Caco-2 (cell line): ENCODE measurements at regions not wholly inside any gene's neighbourhood (a gene's known extent, or its start where the extent isn't known, plus 50 kb on each side); places are given as distances from the start of the nearest gene placed in this dataset.

Experiments used
- BruUV-seq: library from RNA; stranded (reverse); fragments of 400-500 nt; replicated peaks from 2 replicates; lab custom pipeline; 2021; lab: Mats Ljungman, UMichigan
- CTCF ChIA-PET: fragments of 300-600 bp; sonication (Branson Sonifier 250); formaldehyde crosslinking; loops from one replicate; lab custom pipeline; 2022; ENCODE audit warnings: antibody characterized with exemption; lab: Charles Lee
- POLR2A ChIA-PET: fragments of 300-600 bp; sonication (Branson Sonifier 250); formaldehyde crosslinking; loops from one replicate; lab custom pipeline; 2022; ENCODE audit warnings: antibody characterized with exemption; lab: Charles Lee
- DNase-seq, 2 experiments: peaks; one replicate each; pipeline versions ENCODE4 v3.0.0 to v3.0.0-alpha.2; 2020 to 2022
- H3K27me3 ChIP-seq: replicated peaks from 2 replicates; pipeline ENCODE4 v1.6.0; 2011; ENCODE audit warnings: low read length; ENCODE audit not compliant: control insufficient read depth, insufficient read depth
- H3K36me3 ChIP-seq: 2 replicates; pipeline ENCODE4 v1.5.1; 2011; ENCODE audit warnings: low read length; ENCODE audit not compliant: control insufficient read depth, insufficient read depth
- H3K4me1 ChIP-seq: fragments of 250-450 bp; sonication (Bioruptor Pico); 2 replicates; pipeline ENCODE4 v1.5.1; 2020; ENCODE audit warnings: mild to moderate bottlenecking
- H3K4me3 ChIP-seq: 2 replicates; pipeline ENCODE4 v1.5.1; 2011; ENCODE audit warnings: low read depth, mild to moderate bottlenecking, control low read depth, low read length
- H3K9me3 ChIP-seq: fragments of 250-450 bp; sonication (Bioruptor Pico); 2 replicates; pipeline ENCODE4 v1.5.1; 2020; ENCODE audit warnings: mild to moderate bottlenecking, moderate library complexity
- H3K27ac Mint-ChIP-seq: one replicate; pipeline ENCODE4 v1.8.0; 2022; ENCODE audit warnings: mixed read lengths; ENCODE audit not compliant: unreplicated experiment
- H3K27me3 Mint-ChIP-seq: one replicate; pipeline ENCODE4 v1.8.0; 2022; ENCODE audit warnings: mixed read lengths; ENCODE audit not compliant: insufficient read depth, unreplicated experiment
- H3K36me3 Mint-ChIP-seq: one replicate; pipeline ENCODE4 v1.8.0; 2022; ENCODE audit warnings: mild to moderate bottlenecking, mixed read lengths; ENCODE audit not compliant: insufficient read depth, unreplicated experiment
- H3K4me1 Mint-ChIP-seq: one replicate; pipeline ENCODE4 v1.8.0; 2022; ENCODE audit warnings: low read depth, mixed read lengths; ENCODE audit not compliant: unreplicated experiment
- H3K4me3 Mint-ChIP-seq: one replicate; pipeline ENCODE4 v1.8.0; 2022; ENCODE audit warnings: mild to moderate bottlenecking, moderate library complexity, mixed read lengths; ENCODE audit not compliant: unreplicated experiment
- H3K9me3 Mint-ChIP-seq: one replicate; pipeline ENCODE4 v1.8.0; 2022; ENCODE audit warnings: mixed read lengths; ENCODE audit not compliant: unreplicated experiment
- CTCF ChIP-seq, 2 experiments: fragments of 200-600 bp in 1 of 2; IDR thresholded peaks; 1 replicate in 1 of 2; 2 replicates in 1 of 2; pipeline versions ENCODE4 v1.5.1 to v1.8.0; 2011 to 2022; ENCODE audit warnings: antibody characterized with exemption in 1 of 2, control low read depth in 1 of 2, inconsistent platforms in 1 of 2, low read depth in 1 of 2, low read length in 1 of 2, mild to moderate bottlenecking in 1 of 2, moderate library complexity in 1 of 2; ENCODE audit not compliant: insufficient read depth in 1 of 2, severe bottlenecking in 1 of 2, unreplicated experiment in 1 of 2
- intact Hi-C: fragments of 100-400 bp; cut with micrococcal nuclease; formaldehyde crosslinking; loops from one replicate; pipeline ENCODE4 v1.10.0; 2022; ENCODE audit not compliant: unreplicated experiment

- no peak for DNase-seq
- no TSS peak for BruUV-seq
- H3K9me3 Mint-ChIP-seq = no peaks in the 10 kb centered on the region
- no peaks in the 10 kb centered on the region for H3K9me3 ChIP-seq
- no peak overlapping the region for H3K4me3 ChIP-seq
- no peaks in the 10 kb centered on the region; the same call in 1 of the 2 replicates for H3K4me1 ChIP-seq
- no peak overlapping the region for H3K4me3 Mint-ChIP-seq
- ChIA-PET POLR2A (no interaction called here), CTCF (no interaction called here)
- no peak for TF ChIP-seq CTCF (IDR thresholded peaks at IDR 0.05; ENCODE audit: insufficient read depth in 1 of 2, low read depth in 1 of 2, low read length in 1 of 2, severe bottlenecking in 1 of 2, unreplicated experiment in 1 of 2)
- intact Hi-C loops = loop anchor here (10.0 kb wide), 1 partner anchor 250 kb away; no protein-coding TSS in a partner anchor
- H3K36me3 ChIP-seq = no peaks in the 10 kb centered on the region
- H3K27ac Mint-ChIP-seq = no peak overlapping the region
- no peaks in the 10 kb centered on the region for H3K36me3 Mint-ChIP-seq
- H3K27me3 ChIP-seq = no peaks in the 10 kb centered on the region
- peaks cover 13% of the 10 kb centered on the region for H3K4me1 Mint-ChIP-seq
- H3K27me3 Mint-ChIP-seq = no peaks in the 10 kb centered on the region
Observed at GRCh38 chrX:94414746-94415145, 740.7 kb downstream of the FAM133A start.

- no peaks in the 10 kb centered on the region for H3K9me3 Mint-ChIP-seq
- no peak for TF ChIP-seq CTCF (IDR thresholded peaks at IDR 0.05; ENCODE audit: insufficient read depth in 1 of 2, low read depth in 1 of 2, low read length in 1 of 2, severe bottlenecking in 1 of 2, unreplicated experiment in 1 of 2)
- Histone ChIP-seq H3K4me3 (no peak overlapping the region), H3K4me1 (no peaks in the 10 kb centered on the region), H3K27me3 (no peaks in the 10 kb centered on the region), H3K36me3 (no peaks in the 10 kb centered on the region), H3K9me3 (no peaks in the 10 kb centered on the region)
- H3K27ac Mint-ChIP-seq = no peak overlapping the region
- H3K4me3 Mint-ChIP-seq = no peak overlapping the region
- no peak for DNase-seq
- no TSS peak for BruUV-seq
- no peaks in the 10 kb centered on the region for H3K27me3 Mint-ChIP-seq
- intact Hi-C loops = loop anchor here (10.0 kb wide), 1 partner anchor 247 kb away; no protein-coding TSS in a partner anchor
- H3K4me1 Mint-ChIP-seq = no peaks in the 10 kb centered on the region
- ChIA-PET CTCF (no interaction called here), POLR2A (no interaction called here)
- no peaks in the 10 kb centered on the region for H3K36me3 Mint-ChIP-seq
Observed at GRCh38 chrX:94418065-94418464, 744.1 kb downstream of the FAM133A start.

- no peaks in the 10 kb centered on the region for H3K9me3 ChIP-seq
- Mint-ChIP-seq H3K27me3 (no peaks in the 10 kb centered on the region), H3K27ac (no peak overlapping the region), H3K36me3 (no peaks in the 10 kb centered on the region), H3K9me3 (no peaks in the 10 kb centered on the region), H3K4me3 (no peak overlapping the region), H3K4me1 (no peaks in the 10 kb centered on the region)
- ChIA-PET POLR2A (no interaction called here), CTCF (no interaction called here)
- H3K4me1 ChIP-seq = no peaks in the 10 kb centered on the region
- BruUV-seq = no TSS peak
- no peak for DNase-seq
- H3K36me3 ChIP-seq = no peaks in the 10 kb centered on the region
- no peak overlapping the region for H3K4me3 ChIP-seq
- no peaks in the 10 kb centered on the region for H3K27me3 ChIP-seq
- TF ChIP-seq CTCF (IDR thresholded peaks at IDR 0.05; ENCODE audit: insufficient read depth in 1 of 2, low read depth in 1 of 2, low read length in 1 of 2, severe bottlenecking in 1 of 2, unreplicated experiment in 1 of 2) = no peak
- intact Hi-C loops = no loop called here
Observed at GRCh38 chrX:94424456-94424855, 750.5 kb downstream of the FAM133A start.
